HG03280 (cell line): ENCODE measurements at regions not wholly inside any gene's neighbourhood (a gene's known extent, or its start where the extent isn't known, plus 50 kb on each side); places are given as distances from the start of the nearest gene placed in this dataset.
"Not testable (repeated sequence)": the region's sequence is repeated elsewhere in the genome, so short reads cannot be mapped to it uniquely, and the experiment has no call there.

Source experiments
- ATAC-seq: cut with Tn5 transposase; IDR thresholded peaks from one replicate; pipeline ENCODE4 v1.9.1; 2021; ENCODE audit warnings: mild to moderate bottlenecking, moderate library complexity; ENCODE audit not compliant: unreplicated experiment

GRCh38 chr13:89982407-89983095, 1364.9 kb upstream of the MIR17HG start:
- no peak for ATAC-seq

- ATAC-seq: no peak
Observed at GRCh38 chr13:89988206-89988605, 1359.3 kb upstream of the MIR17HG start.

- no peak for ATAC-seq
Observed at GRCh38 chr13:90003566-90003965, 1343.9 kb upstream of the MIR17HG start.

- no peak for ATAC-seq
Observed at GRCh38 chr13:90008707-90009149, 1338.8 kb upstream of the MIR17HG start.

- ATAC-seq: no peak
Observed at GRCh38 chr13:90014038-90014437, 1333.4 kb upstream of the MIR17HG start.

GRCh38 chr13:90015565-90016507, 1331.7 kb upstream of the MIR17HG start:
- no peak for ATAC-seq

GRCh38 chr13:90016688-90017087, 1330.8 kb upstream of the MIR17HG start:
- ATAC-seq: no peak

- no peak for ATAC-seq
Observed at GRCh38 chr13:90020536-90021070, 1326.9 kb upstream of the MIR17HG start.

GRCh38 chr13:90027409-90027808, 1320.1 kb upstream of the MIR17HG start:
- ATAC-seq: no peak

- ATAC-seq: no peak
Observed at GRCh38 chr13:90032313-90032712, 1315.2 kb upstream of the MIR17HG start.

- ATAC-seq: no peak
Observed at GRCh38 chr13:90032841-90033493, 1314.5 kb upstream of the MIR17HG start.

- no peak for ATAC-seq
Observed at GRCh38 chr13:90039516-90039915, 1308.0 kb upstream of the MIR17HG start.

GRCh38 chr13:90047600-90047999, 1299.9 kb upstream of the MIR17HG start:
- no peak for ATAC-seq

- no peak for ATAC-seq
Observed at GRCh38 chr13:90049989-90050671, 1297.4 kb upstream of the MIR17HG start.

- no peak for ATAC-seq
Observed at GRCh38 chr13:90055121-90055520, 1292.4 kb upstream of the MIR17HG start.

- ATAC-seq: no peak
Observed at GRCh38 chr13:90055760-90056159, 1291.7 kb upstream of the MIR17HG start.

GRCh38 chr13:90064226-90064625, 1283.3 kb upstream of the MIR17HG start:
- not testable (repeated sequence) for ATAC-seq

- ATAC-seq: no peak
Observed at GRCh38 chr13:90068658-90069057, 1278.8 kb upstream of the MIR17HG start.

GRCh38 chr13:90070362-90070761, 1277.1 kb upstream of the MIR17HG start:
- ATAC-seq: no peak

GRCh38 chr13:90070837-90071525, 1276.5 kb upstream of the MIR17HG start:
- ATAC-seq: no peak
